H1 (cell line): ENCODE measurements at regions not wholly inside any gene's neighbourhood (a gene's known extent, or its start where the extent isn't known, plus 50 kb on each side); places are given as distances from the start of the nearest gene placed in this dataset.

Experiments used
- CTCF ChIA-PET: fragments of 300-600 bp; sonication (Branson Sonifier 250); formaldehyde crosslinking; loops from one replicate; lab custom pipeline; 2021; ENCODE audit not compliant: partially characterized antibody; lab: Charles Lee
- POLR2A ChIA-PET: fragments of 300-600 bp; sonication (Branson Sonifier 250); formaldehyde crosslinking; loops from one replicate; lab custom pipeline; 2021; ENCODE audit warnings: inconsistent platforms; ENCODE audit not compliant: partially characterized antibody; lab: Charles Lee
- DNase-seq, 2 experiments: peaks; one replicate each; pipeline versions ENCODE4 v3.0.0 to v3.0.0-alpha.2; 2010 to 2022; ENCODE audit warnings: low spot score in 2 of 2, low read depth in 1 of 2, mixed read lengths in 1 of 2
- FAIRE-seq: peaks from 2 replicates; lab custom pipeline; 2011; peaks lifted over from hg19 to GRCh38; lab: Jason Lieb, UNC
- H2AFZ ChIP-seq: 2 replicates; pipeline ENCODE4 v1.8.1; 2012; ENCODE audit warnings: low read length, inconsistent platforms
- H2AK5ac ChIP-seq: 2 replicates; pipeline ENCODE4 v1.6.1; 2013; ENCODE audit warnings: low read depth, low read length
- H2BK120ac ChIP-seq: replicated peaks from 2 replicates; pipeline ENCODE3; 2013; ENCODE audit warnings: low read depth, low read length, inconsistent platforms
- H2BK12ac ChIP-seq: 2 replicates; pipeline ENCODE4 v1.6.1; 2013; ENCODE audit warnings: low read depth, low read length
- H2BK15ac ChIP-seq: 2 replicates; pipeline ENCODE4 v1.6.1; 2013; ENCODE audit warnings: low read length
- H2BK20ac ChIP-seq: 2 replicates; pipeline ENCODE4 v1.6.1; 2013; ENCODE audit warnings: low read length
- H2BK5ac ChIP-seq: 2 replicates; pipeline ENCODE4 v1.6.1; 2013; ENCODE audit warnings: low read depth, low read length
- H3K14ac ChIP-seq: 2 replicates; pipeline ENCODE4 v1.6.1; 2013; ENCODE audit warnings: inconsistent platforms; ENCODE audit not compliant: insufficient read length
- H3K18ac ChIP-seq: 2 replicates; pipeline ENCODE4 v1.6.1; 2013; ENCODE audit warnings: low read length; ENCODE audit errors: extremely low read depth
- H3K23ac ChIP-seq: 2 replicates; pipeline ENCODE4 v1.6.1; 2013; ENCODE audit warnings: inconsistent platforms; ENCODE audit not compliant: insufficient read length
- H3K23me2 ChIP-seq: 2 replicates; pipeline ENCODE4 v1.6.1; 2013; ENCODE audit warnings: low read depth, low read length
- H3K27ac ChIP-seq: 2 replicates; pipeline ENCODE4 v1.6.1; 2011; ENCODE audit warnings: low read depth, low read length, inconsistent platforms
- H3K27me3 ChIP-seq, 4 experiments: replicated peaks in 1 of 4; 1 replicate in 1 of 4; 2 replicates in 3 of 4; pipeline versions ENCODE4 v1.6.1 to v1.8.1; 2011 to 2013; ENCODE audit warnings: low read length in 3 of 4, mild to moderate bottlenecking in 3 of 4, inconsistent platforms in 2 of 4, mixed read lengths in 2 of 4, moderate library complexity in 1 of 4; ENCODE audit not compliant: control insufficient read depth in 3 of 4, insufficient read depth in 3 of 4; ENCODE audit errors: extremely low read depth in 1 of 4
- H3K36me3 ChIP-seq, 4 experiments: 2 replicates each; pipeline versions ENCODE4 v1.6.1 to v1.8.1; 2011 to 2013; ENCODE audit warnings: mild to moderate bottlenecking in 4 of 4, low read length in 3 of 4, moderate library complexity in 2 of 4, control low read depth in 1 of 4, inconsistent platforms in 1 of 4; ENCODE audit not compliant: insufficient read depth in 4 of 4, control insufficient read depth in 2 of 4
- H3K4ac ChIP-seq: replicated peaks from 2 replicates; pipeline ENCODE3; 2013; ENCODE audit warnings: low read length, low read depth, mixed read lengths, inconsistent platforms; ENCODE audit not compliant: insufficient read length
- H3K4me1 ChIP-seq, 4 experiments: replicated peaks in 1 of 4; 1 replicate in 1 of 4; 2 replicates in 3 of 4; pipeline versions ENCODE4 v1.6.1 to v1.8.1; 2011 to 2013; ENCODE audit warnings: low read length in 3 of 4, inconsistent platforms in 2 of 4, mixed read lengths in 1 of 4; ENCODE audit not compliant: insufficient read depth in 4 of 4, control insufficient read depth in 3 of 4
- H3K4me2 ChIP-seq, 2 experiments: 2 replicates each; pipeline versions ENCODE4 v1.6.1 to v1.8.1; 2011 to 2013; ENCODE audit warnings: low read depth in 2 of 2, low read length in 2 of 2, control low read depth in 1 of 2, inconsistent platforms in 1 of 2, mild to moderate bottlenecking in 1 of 2; ENCODE audit not compliant: insufficient read depth in 1 of 2
- H3K4me3 ChIP-seq, 4 experiments: fragments of 200-600, 300-600 bp in 1 of 4; sonication (generic), shearing (Covaris generic), sonication (Bioruptor Twin) in 1 of 4; 2 replicates each; pipeline versions ENCODE4 v1.5.1 to v1.8.1; 2011 to 2016; ENCODE audit warnings: low read length in 4 of 4, low read depth in 3 of 4, control low read depth in 2 of 4, inconsistent platforms in 2 of 4, mild to moderate bottlenecking in 2 of 4, mixed read lengths in 1 of 4, moderate library complexity in 1 of 4; ENCODE audit not compliant: insufficient read depth in 2 of 4; ENCODE audit errors: extremely low read depth in 1 of 4
- H3K56ac ChIP-seq: replicated peaks from 2 replicates; pipeline ENCODE3; 2013; ENCODE audit warnings: low read depth, mild to moderate bottlenecking, mixed read lengths, low read length, inconsistent platforms; ENCODE audit not compliant: insufficient read length
- H3K79me1 ChIP-seq: 2 replicates; pipeline ENCODE4 v1.6.1; 2013; ENCODE audit warnings: low read depth, low read length, control low read depth
- H3K79me2 ChIP-seq, 2 experiments: 2 replicates each; pipeline versions ENCODE4 v1.6.1 to v1.8.1; 2012 to 2013; ENCODE audit warnings: low read length in 2 of 2, mild to moderate bottlenecking in 2 of 2, inconsistent platforms in 1 of 2; ENCODE audit not compliant: insufficient read depth in 2 of 2, control insufficient read depth in 1 of 2
- H3K9ac ChIP-seq, 4 experiments: replicated peaks in 1 of 4; 1 replicate in 1 of 4; 2 replicates in 3 of 4; pipeline versions ENCODE4 v1.6.1 to v1.8.1; 2011 to 2013; ENCODE audit warnings: low read depth in 3 of 4, low read length in 3 of 4, control low read depth in 2 of 4, mild to moderate bottlenecking in 2 of 4, moderate library complexity in 2 of 4, inconsistent platforms in 1 of 4; ENCODE audit errors: extremely low read depth in 1 of 4
- H3K9me3 ChIP-seq, 2 experiments: 2 replicates each; pipeline versions ENCODE4 v1.6.1 to v1.8.1; 2012 to 2013; ENCODE audit warnings: mild to moderate bottlenecking in 2 of 2, moderate library complexity in 2 of 2, control low read depth in 1 of 2, inconsistent platforms in 1 of 2, low read depth in 1 of 2, low read length in 1 of 2, mixed read lengths in 1 of 2; ENCODE audit not compliant: insufficient read depth in 2 of 2
- H4K20me1 ChIP-seq, 2 experiments: replicated peaks in 1 of 2; 2 replicates each; pipeline versions ENCODE3 to v1.8.1; 2011 to 2013; ENCODE audit warnings: inconsistent platforms in 2 of 2, low read length in 2 of 2, mild to moderate bottlenecking in 1 of 2; ENCODE audit not compliant: insufficient read depth in 2 of 2, control insufficient read depth in 1 of 2
- H4K5ac ChIP-seq: 2 replicates; pipeline ENCODE4 v1.6.1; 2013; ENCODE audit warnings: low read length, low read depth, mixed read lengths, inconsistent platforms; ENCODE audit not compliant: insufficient read length
- H4K8ac ChIP-seq: 2 replicates; pipeline ENCODE4 v1.8.0; 2013; ENCODE audit warnings: mild to moderate bottlenecking, moderate library complexity, low read length, inconsistent platforms; ENCODE audit not compliant: insufficient read depth; ENCODE audit errors: extremely low read depth
- H4K91ac ChIP-seq: replicated peaks from 2 replicates; pipeline ENCODE3; 2013; ENCODE audit warnings: low read length, mixed read lengths, inconsistent platforms; ENCODE audit not compliant: insufficient read length
- ATF3 ChIP-seq: IDR thresholded peaks from 2 replicates; pipeline ENCODE4 v1.6.1; 2011; ENCODE audit warnings: low read depth, mild to moderate bottlenecking, low read length; ENCODE audit not compliant: insufficient read depth
- EGR1 ChIP-seq: IDR thresholded peaks from 2 replicates; pipeline ENCODE4 v1.6.1; 2011; ENCODE audit warnings: low read depth, low read length, borderline replicate concordance
- HDAC6 ChIP-seq: IDR thresholded peaks from one replicate; pipeline ENCODE4 v1.7.1; 2012; ENCODE audit warnings: low read depth, mild to moderate bottlenecking, inconsistent platforms, low read length, moderate library complexity
- JUND ChIP-seq: IDR thresholded peaks from 2 replicates; pipeline ENCODE4 v1.6.1; 2011; ENCODE audit warnings: mild to moderate bottlenecking, improper control_type of control experiment, low read length
- KDM1A ChIP-seq: fragments of 200-600, 300-600 bp; sonication (generic); IDR thresholded peaks from 2 replicates; pipeline ENCODE4 v1.7.1; 2016; ENCODE audit warnings: mild to moderate bottlenecking, low read length, borderline replicate concordance
- KDM5A ChIP-seq: fragments of 200-600 bp; IDR thresholded peaks from 2 replicates; pipeline ENCODE4 v1.7.1; 2012; ENCODE audit warnings: mild to moderate bottlenecking, low read length, inconsistent platforms, mixed read lengths
- POU5F1 ChIP-seq: IDR thresholded peaks from 2 replicates; pipeline ENCODE4 v1.6.1; 2011; ENCODE audit warnings: low read depth, mild to moderate bottlenecking, low read length, moderate library complexity
- RBBP5 ChIP-seq: IDR thresholded peaks from 2 replicates; pipeline ENCODE4 v1.7.1; 2012; ENCODE audit warnings: low read depth, mild to moderate bottlenecking, inconsistent platforms, low read length, moderate library complexity, borderline replicate concordance
- SP1 ChIP-seq: IDR thresholded peaks from 2 replicates; pipeline ENCODE4 v1.6.1; 2011; ENCODE audit warnings: low read depth, low read length
- TCF12 ChIP-seq: IDR thresholded peaks from 2 replicates; pipeline ENCODE4 v1.6.1; 2011; ENCODE audit warnings: low read depth, mild to moderate bottlenecking, low read length
- USF2 ChIP-seq: IDR thresholded peaks from 2 replicates; pipeline ENCODE4 v1.6.1; 2011; ENCODE audit warnings: low read length, improper control_type of control experiment
- TF ChIP-seq, protein P1 (sequence below), 3 experiments: IDR thresholded peaks; 1 replicate in 2 of 3; 2 replicates in 1 of 3; pipeline versions ENCODE4 v1.5.1 to v1.6.1; 2011; ENCODE audit warnings: low read length in 3 of 3, mild to moderate bottlenecking in 3 of 3, inconsistent platforms in 2 of 3, low read depth in 1 of 3, moderate library complexity in 1 of 3; ENCODE audit not compliant: insufficient read depth in 1 of 3; ENCODE audit errors: control extremely low read depth in 1 of 3

DNA sequence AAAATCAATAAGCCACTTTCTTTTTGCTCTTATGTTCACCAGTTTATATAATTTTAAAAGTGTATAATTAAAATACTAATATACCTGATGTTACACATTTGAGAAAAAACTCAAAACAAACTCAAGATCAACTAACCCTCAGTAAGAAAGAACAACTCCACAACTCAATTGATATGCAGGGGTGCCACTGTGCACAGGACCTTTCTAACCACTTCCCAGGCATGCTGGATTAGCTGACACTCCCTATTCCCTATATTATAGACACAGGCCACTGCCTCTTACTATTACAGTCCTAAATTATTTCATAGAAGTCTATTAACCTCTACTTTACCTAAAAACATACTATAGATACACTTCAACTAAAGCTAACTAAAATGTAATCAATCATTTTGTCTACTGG is 191.7 kb upstream of the KRR1 start:
- DNase-seq (no peak), FAIRE-seq (no peak)
- H3K23me2 ChIP-seq: no peaks in the 10 kb centered on the region
- H3K4me3 ChIP-seq: no peak overlapping the region
- no peaks in the 10 kb centered on the region for H3K36me3 ChIP-seq
- no peak overlapping the region for H4K8ac ChIP-seq
- no peak overlapping the region for H3K9ac ChIP-seq
- no peak overlapping the region for H3K18ac ChIP-seq
- CTCF ChIA-PET: interaction anchor here (2.1 kb wide), 1 partner anchor 18 kb away, joined by 5 read pairs; no protein-coding TSS in a partner anchor
- no peak overlapping the region for H2BK20ac ChIP-seq
- no peak overlapping the region for H4K5ac ChIP-seq
- no peak overlapping the region for H2AK5ac ChIP-seq
- no peak overlapping the region for H3K4ac ChIP-seq
- no peaks in the 10 kb centered on the region for H3K79me2 ChIP-seq
- no peaks in the 10 kb centered on the region for H3K79me1 ChIP-seq
- H3K56ac ChIP-seq: no peak overlapping the region
- POLR2A ChIA-PET: no interaction called here
- no peaks in the 10 kb centered on the region for H4K20me1 ChIP-seq
- no peak overlapping the region for H2BK12ac ChIP-seq
- peaks cover 0 to 6% (median 3%) of the 10 kb centered on the region in 4 experiments; a peak in 3 of 7 replicates for H3K4me1 ChIP-seq
- no peak overlapping the region for H2BK15ac ChIP-seq
- no peak overlapping the region for H2AFZ ChIP-seq
- no peaks in the 10 kb centered on the region for H3K9me3 ChIP-seq
- H3K14ac ChIP-seq: no peak overlapping the region
- no peak overlapping the region for H3K4me2 ChIP-seq
- H3K23ac ChIP-seq: no peak overlapping the region
- H2BK120ac ChIP-seq: no peak overlapping the region
- TF ChIP-seq KDM5A (no peak), JUND (no peak), RBBP5 (no peak), USF2 (no peak), HDAC6 (no peak), KDM1A (no peak), SP1 (no peak), TCF12 (no peak), POU5F1 (no peak), EGR1 (no peak), ATF3 (no peak)
- TF ChIP-seq, protein P1, sequence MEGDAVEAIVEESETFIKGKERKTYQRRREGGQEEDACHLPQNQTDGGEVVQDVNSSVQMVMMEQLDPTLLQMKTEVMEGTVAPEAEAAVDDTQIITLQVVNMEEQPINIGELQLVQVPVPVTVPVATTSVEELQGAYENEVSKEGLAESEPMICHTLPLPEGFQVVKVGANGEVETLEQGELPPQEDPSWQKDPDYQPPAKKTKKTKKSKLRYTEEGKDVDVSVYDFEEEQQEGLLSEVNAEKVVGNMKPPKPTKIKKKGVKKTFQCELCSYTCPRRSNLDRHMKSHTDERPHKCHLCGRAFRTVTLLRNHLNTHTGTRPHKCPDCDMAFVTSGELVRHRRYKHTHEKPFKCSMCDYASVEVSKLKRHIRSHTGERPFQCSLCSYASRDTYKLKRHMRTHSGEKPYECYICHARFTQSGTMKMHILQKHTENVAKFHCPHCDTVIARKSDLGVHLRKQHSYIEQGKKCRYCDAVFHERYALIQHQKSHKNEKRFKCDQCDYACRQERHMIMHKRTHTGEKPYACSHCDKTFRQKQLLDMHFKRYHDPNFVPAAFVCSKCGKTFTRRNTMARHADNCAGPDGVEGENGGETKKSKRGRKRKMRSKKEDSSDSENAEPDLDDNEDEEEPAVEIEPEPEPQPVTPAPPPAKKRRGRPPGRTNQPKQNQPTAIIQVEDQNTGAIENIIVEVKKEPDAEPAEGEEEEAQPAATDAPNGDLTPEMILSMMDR (IDR thresholded peaks at IDR 0.05; ENCODE audit: control extremely low read depth in 1 of 3, insufficient read depth in 1 of 3, low read depth in 1 of 3, low read length in 3 of 3): no peak
- no peak overlapping the region for H2BK5ac ChIP-seq
- no peak overlapping the region for H3K27ac ChIP-seq
- H3K27me3 ChIP-seq: no peaks in the 10 kb centered on the region
- no peak overlapping the region for H4K91ac ChIP-seq
